HCT116 (cell line): ENCODE measurements at regions not wholly inside any gene's neighbourhood (a gene's known extent, or its start where the extent isn't known, plus 50 kb on each side); places are given as distances from the start of the nearest gene placed in this dataset.

ENCODE experiments used
- ATAC-seq: fragments of 200-7000 bp; cut with Tn5 transposase; 2 replicates; pipeline ENCODE4 v1.9.1; 2020; ENCODE audit warnings: mild to moderate bottlenecking, moderate library complexity
- BruUV-seq: library from RNA; stranded (reverse); fragments of 400-500 nt; replicated peaks from 2 replicates; lab custom pipeline; 2021; lab: Mats Ljungman, UMichigan
- CTCF ChIA-PET: fragments of 300-600 bp; sonication (Branson Sonifier 250); formaldehyde crosslinking; loops from one replicate; lab custom pipeline; 2021; ENCODE audit warnings: antibody characterized with exemption; lab: Charles Lee
- POLR2A ChIA-PET: fragments of 300-600, 350-600 bp; sonication (Branson Sonifier 250); formaldehyde crosslinking; loops from one replicate; lab custom pipeline; 2021; ENCODE audit warnings: antibody characterized with exemption; lab: Charles Lee
- RAD21 ChIA-PET, 2 experiments: fragments of 300-600 bp; sonication (Branson Sonifier 250); formaldehyde crosslinking; loops; one replicate each; lab custom pipeline; 2023; ENCODE audit warnings: low total read pairs in 2 of 2; ENCODE audit not compliant: uncharacterized antibody in 2 of 2, unreplicated experiment in 2 of 2, low non-redundant PET in 1 of 2; lab: Charles Lee
- DNase-seq: peaks from one replicate; pipeline ENCODE4 v3.0.0-alpha.2; 2010; ENCODE audit warnings: low read depth, low spot score
- H2AFZ ChIP-seq: fragments of 200-600 bp; shearing (Covaris generic), sonication (generic); 2 replicates; pipeline ENCODE4 v1.6.1; 2017; ENCODE audit warnings: low read depth, mixed run types, mixed read lengths, antibody characterized with exemption, low read length; ENCODE audit not compliant: poor library complexity, severe bottlenecking
- H3K27ac ChIP-seq: 2 replicates; pipeline ENCODE4 v1.5.1; 2012; ENCODE audit warnings: low read depth, low read length
- H3K27me3 ChIP-seq: fragments of 200-600 bp; sonication (generic); 2 replicates; pipeline ENCODE4 v1.6.1; 2016; ENCODE audit warnings: mixed run types, low read length, mixed read lengths; ENCODE audit not compliant: insufficient read depth
- H3K36me3 ChIP-seq, 2 experiments: fragments of 200-500 bp in 1 of 2; fragments of 200-600 bp in 1 of 2; sonication (Bioruptor generic) in 1 of 2; sonication (generic) in 1 of 2; 2 replicates each; pipeline versions ENCODE4 v1.5.1 to v1.6.1; 2014 to 2016; ENCODE audit warnings: low read length in 2 of 2, inconsistent platforms in 1 of 2, mixed read lengths in 1 of 2, mixed run types in 1 of 2; ENCODE audit not compliant: insufficient read depth in 2 of 2, control insufficient read depth in 1 of 2
- H3K4me1 ChIP-seq, 2 experiments: fragments of 200-600 bp in 1 of 2; sonication (generic) in 1 of 2; 2 replicates each; pipeline versions ENCODE4 v1.5.1 to v1.6.1; 2012 to 2017; ENCODE audit warnings: low read length in 2 of 2, inconsistent platforms in 1 of 2, mild to moderate bottlenecking in 1 of 2, mixed read lengths in 1 of 2, mixed run types in 1 of 2, moderate library complexity in 1 of 2; ENCODE audit not compliant: insufficient read depth in 2 of 2, control insufficient read depth in 1 of 2
- H3K4me2 ChIP-seq: fragments of 200-600 bp; sonication (generic); 2 replicates; pipeline ENCODE4 v1.6.1; 2017; ENCODE audit warnings: mixed run types, low read length, mixed read lengths
- H3K4me3 ChIP-seq, 2 experiments: fragments of 200-600 bp in 1 of 2; sonication (generic) in 1 of 2; replicated peaks in 1 of 2; 2 replicates each; pipeline ENCODE4 v1.5.1; 2011 to 2016; ENCODE audit warnings: low read length in 2 of 2, control low read depth in 1 of 2, low read depth in 1 of 2, mild to moderate bottlenecking in 1 of 2, mixed read lengths in 1 of 2, mixed run types in 1 of 2
- H3K79me2 ChIP-seq: fragments of 200-600 bp; sonication (generic); 2 replicates; pipeline ENCODE4 v1.6.1; 2017; ENCODE audit warnings: mild to moderate bottlenecking, mixed run types, low read length, moderate library complexity, mixed read lengths; ENCODE audit not compliant: insufficient read depth
- H3K9ac ChIP-seq: fragments of 200-600 bp; sonication (generic); 2 replicates; pipeline ENCODE4 v1.6.1; 2016; ENCODE audit warnings: low read length, mixed read lengths
- H3K9me2 ChIP-seq: fragments of 200-600 bp; sonication (generic), shearing (Covaris generic); 2 replicates; pipeline ENCODE4 v1.6.1; 2017; ENCODE audit warnings: mixed run types, mild to moderate bottlenecking, moderate library complexity; ENCODE audit not compliant: insufficient read depth
- H3K9me3 ChIP-seq, 2 experiments: fragments of 200-500 bp in 1 of 2; fragments of 200-600 bp in 1 of 2; sonication (Bioruptor generic) in 1 of 2; sonication (generic) in 1 of 2; 2 replicates each; pipeline ENCODE4 v1.6.1; 2014 to 2017; ENCODE audit warnings: low read length in 2 of 2, mixed read lengths in 2 of 2, inconsistent platforms in 1 of 2, low read depth in 1 of 2, mild to moderate bottlenecking in 1 of 2, mixed run types in 1 of 2, moderate library complexity in 1 of 2; ENCODE audit not compliant: control insufficient read depth in 1 of 2, insufficient read depth in 1 of 2
- H4K20me1 ChIP-seq: fragments of 200-600 bp; sonication (generic), shearing (Covaris generic); 2 replicates; pipeline ENCODE4 v1.6.1; 2017; ENCODE audit warnings: mixed run types, mild to moderate bottlenecking, moderate library complexity; ENCODE audit not compliant: insufficient read depth
- ATF3 ChIP-seq: IDR thresholded peaks from 2 replicates; pipeline ENCODE4 v1.6.1; 2012
- CEBPB ChIP-seq: IDR thresholded peaks from 2 replicates; pipeline ENCODE4 v1.6.1; 2012; ENCODE audit warnings: low read depth
- CTCF ChIP-seq, 3 experiments: fragments of 200-600 bp in 1 of 3; sonication (generic) in 1 of 3; IDR thresholded peaks in 2 of 3; conservative IDR thresholded peaks in 1 of 3; 2 replicates each; pipeline ENCODE4 v1.5.1; 2012 to 2017; ENCODE audit warnings: low read depth in 2 of 3, low read length in 2 of 3, antibody characterized with exemption in 1 of 3, borderline replicate concordance in 1 of 3, control low read depth in 1 of 3, mild to moderate bottlenecking in 1 of 3, mixed read lengths in 1 of 3, mixed run types in 1 of 3, moderate library complexity in 1 of 3; ENCODE audit not compliant: insufficient read depth in 1 of 3
- EGR1 ChIP-seq: IDR thresholded peaks from 2 replicates; pipeline ENCODE4 v1.6.1; 2012; ENCODE audit warnings: low read depth
- EZH2phosphoT487 ChIP-seq: fragments of 200-600 bp; IDR thresholded peaks from 2 replicates; pipeline ENCODE4 v1.6.1; 2018; ENCODE audit warnings: antibody characterized with exemption, borderline replicate concordance
- JUND ChIP-seq: IDR thresholded peaks from 2 replicates; pipeline ENCODE4 v1.6.1; 2012
- MAX ChIP-seq: IDR thresholded peaks from 2 replicates; pipeline ENCODE4 v1.6.1; 2012
- POLR2A ChIP-seq: IDR thresholded peaks from 2 replicates; pipeline ENCODE4 v1.7.0; 2011; ENCODE audit warnings: borderline replicate concordance; ENCODE audit not compliant: insufficient read depth, insufficient read length; ENCODE audit errors: extremely low read depth
- POLR2AphosphoS5 ChIP-seq: IDR thresholded peaks from 2 replicates; pipeline ENCODE4 v1.6.1; 2011; ENCODE audit warnings: mild to moderate bottlenecking, low read depth, low read length, moderate library complexity
- RAD21 ChIP-seq: IDR thresholded peaks from 2 replicates; pipeline ENCODE4 v1.6.1; 2012; ENCODE audit warnings: low read depth, mild to moderate bottlenecking
- REST ChIP-seq: IDR thresholded peaks from 2 replicates; pipeline ENCODE4 v1.6.1; 2012; ENCODE audit warnings: low read depth
- SIN3A ChIP-seq: IDR thresholded peaks from 2 replicates; pipeline ENCODE4 v1.6.1; 2012; ENCODE audit warnings: low read depth
- SRF ChIP-seq: IDR thresholded peaks from 2 replicates; pipeline ENCODE4 v1.6.1; 2012; ENCODE audit warnings: low read depth
- TCF7L2 ChIP-seq: IDR thresholded peaks from 2 replicates; pipeline ENCODE4 v1.7.0; 2011; ENCODE audit warnings: borderline replicate concordance, inconsistent platforms; ENCODE audit not compliant: insufficient read depth, insufficient read length; ENCODE audit errors: extremely low read depth
- ZFX ChIP-seq: fragments of 450-650 bp; IDR thresholded peaks from 2 replicates; pipeline ENCODE4 v1.6.1; 2017
- ZNF274 ChIP-seq: fragments of 200-500 bp; sonication (Bioruptor generic); IDR thresholded peaks from 2 replicates; pipeline ENCODE4 v1.6.1; 2014; ENCODE audit warnings: mild to moderate bottlenecking, low read depth, low read length, inconsistent platforms
- intact Hi-C: fragments of 100-400 bp; cut with micrococcal nuclease; formaldehyde crosslinking; loops from 2 replicates; pipeline ENCODE4 v1.10.0; 2022

- intact Hi-C loops = no loop called here
- TF ChIP-seq MAX = no peak
- TF ChIP-seq POLR2A = no peak
- TF ChIP-seq JUND = no peak
- TF ChIP-seq CEBPB = no peak
- TF ChIP-seq CTCF (IDR thresholded peaks at IDR 0.05 in 2 of 3, conservative IDR thresholded peaks at IDR 0.05 in 1 of 3; ENCODE audit: borderline replicate concordance in 1 of 3, insufficient read depth in 1 of 3, low read depth in 2 of 3, low read length in 2 of 3) = no peak
- TF ChIP-seq ATF3 = no peak
- no peak for TF ChIP-seq RAD21
- TF ChIP-seq ZFX = no peak
- TF ChIP-seq SIN3A = no peak
- TF ChIP-seq EZH2phosphoT487 = no peak
- no peak for TF ChIP-seq EGR1
- no peak for TF ChIP-seq POLR2AphosphoS5
- TF ChIP-seq ZNF274 = no peak
- TF ChIP-seq TCF7L2 = no peak
- no peak for TF ChIP-seq REST
- no peak for TF ChIP-seq SRF
- TF ChIP-seq, all 23 proteins: peak for 0
- no peaks in the 10 kb centered on the region for H3K9me3 ChIP-seq
- H3K9ac ChIP-seq = no peak overlapping the region
- CTCF ChIA-PET = no interaction called here
- DNase-seq (no peak), ATAC-seq (no peak)
- RAD21 ChIA-PET = no interaction called here
- no peak overlapping the region for H3K4me3 ChIP-seq
- no peaks in the 10 kb centered on the region; the same call in 1 of the 2 replicates for H3K9me2 ChIP-seq
- no peaks in the 10 kb centered on the region for H3K79me2 ChIP-seq
- POLR2A ChIA-PET = no interaction called here
- H3K27ac ChIP-seq = no peak overlapping the region
- 0 out of 4 replicates have a peak, but pooled peaks cover 0 to 4% of the 10 kb centered on the region in 2 experiments for H3K4me1 ChIP-seq
- no peak overlapping the region for H3K4me2 ChIP-seq
- no peaks in the 10 kb centered on the region for H3K36me3 ChIP-seq
- BruUV-seq = no TSS peak
- H2AFZ ChIP-seq = no peak overlapping the region
- no peaks in the 10 kb centered on the region for H3K27me3 ChIP-seq
- no peaks in the 10 kb centered on the region for H4K20me1 ChIP-seq
Observed at GRCh38 chr6:141169419-141169818, 963.3 kb upstream of the GJE1 start.
